Parathyroid adenoma (tissue), 2 donors: ENCODE measurements at regions not wholly inside any gene's neighbourhood (a gene's known extent, or its start where the extent isn't known, plus 50 kb on each side); places are given as distances from the start of the nearest gene placed in this dataset.

Experiments
- H2AFZ ChIP-seq: fragments of 300-600 bp; sonication (generic); one replicate; pipeline ENCODE4 v1.7.0; 2017; ENCODE audit warnings: antibody characterized with exemption, mild to moderate bottlenecking
- H3K27ac ChIP-seq: fragments of 300-600 bp; sonication (generic); one replicate; pipeline ENCODE4 v1.7.0; 2017
- H3K27me3 ChIP-seq: fragments of 300-600 bp; sonication (generic); one replicate; pipeline ENCODE4 v1.7.0; 2017; ENCODE audit warnings: low read length; ENCODE audit not compliant: control insufficient read depth, insufficient read depth
- H3K36me3 ChIP-seq: fragments of 300-600 bp; sonication (generic); one replicate; pipeline ENCODE4 v1.7.0; 2017; ENCODE audit warnings: low read length; ENCODE audit not compliant: control insufficient read depth, insufficient read depth
- H3K4me1 ChIP-seq: fragments of 300-600 bp; sonication (generic); one replicate; pipeline ENCODE4 v1.7.0; 2017; ENCODE audit warnings: control low read depth
- H3K4me2 ChIP-seq: fragments of 300-600 bp; sonication (generic); one replicate; pipeline ENCODE4 v1.7.0; 2017; ENCODE audit warnings: low read length
- H3K4me3 ChIP-seq: fragments of 300-600 bp; sonication (generic); one replicate; pipeline ENCODE4 v1.7.0; 2017; ENCODE audit warnings: low read depth, low read length
- H3K79me2 ChIP-seq: fragments of 300-600 bp; sonication (generic); one replicate; pipeline ENCODE4 v1.7.0; 2017; ENCODE audit warnings: control low read depth
- H3K9ac ChIP-seq: fragments of 300-600 bp; sonication (generic); one replicate; pipeline ENCODE4 v1.7.0; 2017; ENCODE audit warnings: mild to moderate bottlenecking
- H3K9me3 ChIP-seq: fragments of 300-600 bp; sonication (generic); one replicate; pipeline ENCODE4 v1.7.0; 2017; ENCODE audit warnings: low read length; ENCODE audit not compliant: control insufficient read depth
- CTCF ChIP-seq: fragments of 300-600 bp; sonication (generic); IDR thresholded peaks from one replicate; pipeline ENCODE4 v1.7.0; 2017; ENCODE audit warnings: antibody characterized with exemption, mild to moderate bottlenecking
- donor health status: primary hyperparathyroidism.

GRCh38 chr4:41483771-41484170, 54.2 kb upstream of the LIMCH1 start:
- no peak overlapping the region for H3K27ac ChIP-seq
- peaks cover 2% of the 10 kb centered on the region for H3K4me1 ChIP-seq
- H3K27me3 ChIP-seq: no peaks in the 10 kb centered on the region
- H3K36me3 ChIP-seq: no peaks in the 10 kb centered on the region
- H3K4me2 ChIP-seq: no peak overlapping the region
- no peak overlapping the region for H3K4me3 ChIP-seq
- no peak for TF ChIP-seq CTCF
- H2AFZ ChIP-seq: no peak overlapping the region
- no peak overlapping the region for H3K9ac ChIP-seq
- H3K79me2 ChIP-seq: peaks cover 5% of the 10 kb centered on the region
- H3K9me3 ChIP-seq: no peaks in the 10 kb centered on the region

DNA sequence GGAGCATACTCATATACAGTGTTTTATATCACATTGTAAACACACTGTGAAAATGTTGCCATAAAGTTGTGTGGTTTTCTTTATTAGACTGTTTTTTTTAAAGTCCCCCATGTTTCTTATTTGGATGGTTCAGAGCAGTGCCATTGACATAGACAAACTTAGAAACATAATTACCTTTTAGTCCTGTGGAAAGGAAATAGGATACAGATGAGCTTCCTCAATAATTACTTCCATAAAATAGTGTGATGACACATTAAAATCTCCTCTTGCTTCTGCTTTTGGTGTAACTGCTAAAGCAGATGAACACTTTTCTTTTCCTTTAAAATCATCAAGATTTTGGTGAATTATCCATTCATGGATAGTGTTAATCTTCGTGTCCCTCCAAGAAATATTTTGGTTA, 52.9 kb upstream of the LIMCH1 start:
- Histone ChIP-seq H3K79me2 (peaks cover 4% of the 10 kb centered on the region), H3K9ac (no peak overlapping the region), H2AFZ (no peak overlapping the region), H3K4me1 (peaks cover 2% of the 10 kb centered on the region), H3K27ac (no peak overlapping the region), H3K9me3 (no peaks in the 10 kb centered on the region), H3K36me3 (no peaks in the 10 kb centered on the region), H3K27me3 (no peaks in the 10 kb centered on the region), H3K4me3 (no peak overlapping the region), H3K4me2 (no peak overlapping the region)
- TF ChIP-seq CTCF: no peak

- Histone ChIP-seq H3K9me3 (no peaks in the 10 kb centered on the region), H3K9ac (no peak overlapping the region), H3K4me2 (no peak overlapping the region), H3K4me1 (peaks cover 2% of the 10 kb centered on the region), H3K79me2 (no peaks in the 10 kb centered on the region), H3K27me3 (no peaks in the 10 kb centered on the region), H2AFZ (no peak overlapping the region), H3K27ac (no peak overlapping the region), H3K4me3 (no peak overlapping the region), H3K36me3 (no peaks in the 10 kb centered on the region)
- TF ChIP-seq CTCF: no peak
Measured at GRCh38 chr4:41487868-41488440, 50.0 kb upstream of the LIMCH1 start.
